Mucosa of rectum (tissue), 2 donors: ENCODE measurements at regions not wholly inside any gene's neighbourhood (a gene's known extent, or its start where the extent isn't known, plus 50 kb on each side); places are given as distances from the start of the nearest gene placed in this dataset.

Experiments used
- H3K27ac ChIP-seq, 2 donors: one replicate each; pipeline ENCODE4 v1.7.0; 2013; ENCODE audit warnings: inconsistent platforms in 2 of 2, low read depth in 2 of 2, low read length in 2 of 2
- H3K27me3 ChIP-seq, 2 donors: one replicate each; pipeline ENCODE4 v1.7.0; 2013; ENCODE audit warnings: low read length in 2 of 2; ENCODE audit not compliant: control insufficient read depth in 2 of 2, insufficient read depth in 2 of 2
- H3K36me3 ChIP-seq, 2 donors: one replicate each; pipeline ENCODE4 v1.7.0; 2013; ENCODE audit warnings: low read length in 2 of 2; ENCODE audit not compliant: control insufficient read depth in 2 of 2, insufficient read depth in 2 of 2
- H3K4me1 ChIP-seq, 2 donors: one replicate each; pipeline ENCODE4 v1.7.0; 2013; ENCODE audit warnings: low read length in 2 of 2, mild to moderate bottlenecking in 1 of 2; ENCODE audit not compliant: control insufficient read depth in 2 of 2, insufficient read depth in 2 of 2
- H3K4me3 ChIP-seq, 2 donors: one replicate each; pipeline ENCODE4 v1.7.0; 2013; ENCODE audit warnings: low read length in 2 of 2
- H3K9ac ChIP-seq, 2 donors: one replicate each; pipeline ENCODE4 v1.7.0; 2013; ENCODE audit warnings: low read length in 2 of 2, low read depth in 1 of 2, mild to moderate bottlenecking in 1 of 2
- H3K9me3 ChIP-seq, 2 donors: one replicate each; pipeline ENCODE4 v1.7.0; 2013; ENCODE audit warnings: low read length in 2 of 2; ENCODE audit not compliant: control insufficient read depth in 2 of 2
- donor health status: healthy.
- donor health status: Normal muscosa, but diverticular disease.

DNA sequence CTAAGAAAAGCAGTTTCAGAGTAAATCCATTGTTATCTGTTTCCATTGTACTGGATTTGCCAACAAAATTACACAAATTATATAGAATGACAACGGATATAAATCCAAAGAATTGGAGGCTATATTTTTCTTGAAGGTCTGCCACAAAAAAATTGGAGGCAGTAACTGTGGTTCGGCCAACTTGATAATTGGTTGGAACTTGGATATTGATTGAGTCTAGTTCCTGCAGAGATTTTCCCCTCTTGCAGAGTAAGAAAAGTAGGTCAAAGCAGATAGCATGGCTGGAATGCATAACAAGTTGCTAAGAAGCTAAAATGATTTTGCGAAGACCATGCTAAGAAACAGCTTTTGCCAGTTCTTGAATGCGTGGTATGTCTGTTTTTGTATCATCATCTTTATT, 269.6 kb upstream of the CFAP20DC start:
- Histone ChIP-seq H3K9ac (no peak overlapping the region), H3K36me3 (no peaks in the 10 kb centered on the region), H3K27ac (no peak overlapping the region), H3K27me3 (no peaks in the 10 kb centered on the region), H3K4me3 (no peak overlapping the region), H3K9me3 (no peaks in the 10 kb centered on the region), H3K4me1 (no peaks in the 10 kb centered on the region)

DNA sequence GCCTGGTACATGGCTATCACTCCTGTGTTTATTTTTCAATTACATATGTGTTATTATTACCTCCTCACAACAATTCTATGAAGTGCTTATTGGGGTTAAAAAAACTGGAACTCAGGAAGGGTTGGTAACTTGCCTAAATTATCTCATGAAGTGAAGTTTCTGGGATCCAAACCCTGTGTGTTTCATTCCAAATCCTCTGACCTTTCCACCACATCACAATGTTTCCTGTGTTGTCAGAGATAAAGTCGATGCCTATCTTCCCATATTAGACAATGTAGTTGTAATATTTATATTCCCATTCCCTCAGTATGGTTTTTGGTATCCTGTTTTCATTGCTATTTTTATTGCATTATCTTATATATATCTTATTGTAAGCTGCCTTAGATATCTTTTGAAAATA, 269.1 kb upstream of the CFAP20DC start:
- Histone ChIP-seq H3K27ac (no peak overlapping the region), H3K4me3 (no peak overlapping the region), H3K9ac (no peak overlapping the region), H3K4me1 (no peaks in the 10 kb centered on the region), H3K27me3 (no peaks in the 10 kb centered on the region), H3K36me3 (no peaks in the 10 kb centered on the region), H3K9me3 (no peaks in the 10 kb centered on the region)

DNA sequence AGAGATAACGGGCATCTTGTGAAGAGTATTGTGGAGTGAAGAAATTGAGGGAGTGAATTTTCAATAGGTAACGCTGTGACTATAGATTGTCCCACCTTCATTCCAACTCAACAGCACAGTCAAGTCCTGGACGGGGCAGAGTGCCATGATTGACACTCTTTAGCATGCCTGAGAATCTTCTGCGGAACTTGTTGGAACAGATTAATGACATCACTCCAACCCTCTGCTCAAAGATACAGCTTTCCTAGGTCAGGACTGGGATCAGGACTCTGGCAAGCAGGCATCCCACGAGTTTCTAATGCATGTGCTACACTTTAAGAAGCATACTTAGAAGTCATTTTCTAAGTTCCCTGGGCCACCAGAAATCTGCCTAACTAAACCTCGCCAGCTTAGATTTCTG, 267.6 kb upstream of the CFAP20DC start:
- H3K9me3 ChIP-seq: no peaks in the 10 kb centered on the region
- no peak overlapping the region for H3K27ac ChIP-seq
- no peak overlapping the region for H3K9ac ChIP-seq
- no peaks in the 10 kb centered on the region for H3K36me3 ChIP-seq
- no peaks in the 10 kb centered on the region for H3K27me3 ChIP-seq
- no peaks in the 10 kb centered on the region for H3K4me1 ChIP-seq
- H3K4me3 ChIP-seq: no peak overlapping the region

DNA sequence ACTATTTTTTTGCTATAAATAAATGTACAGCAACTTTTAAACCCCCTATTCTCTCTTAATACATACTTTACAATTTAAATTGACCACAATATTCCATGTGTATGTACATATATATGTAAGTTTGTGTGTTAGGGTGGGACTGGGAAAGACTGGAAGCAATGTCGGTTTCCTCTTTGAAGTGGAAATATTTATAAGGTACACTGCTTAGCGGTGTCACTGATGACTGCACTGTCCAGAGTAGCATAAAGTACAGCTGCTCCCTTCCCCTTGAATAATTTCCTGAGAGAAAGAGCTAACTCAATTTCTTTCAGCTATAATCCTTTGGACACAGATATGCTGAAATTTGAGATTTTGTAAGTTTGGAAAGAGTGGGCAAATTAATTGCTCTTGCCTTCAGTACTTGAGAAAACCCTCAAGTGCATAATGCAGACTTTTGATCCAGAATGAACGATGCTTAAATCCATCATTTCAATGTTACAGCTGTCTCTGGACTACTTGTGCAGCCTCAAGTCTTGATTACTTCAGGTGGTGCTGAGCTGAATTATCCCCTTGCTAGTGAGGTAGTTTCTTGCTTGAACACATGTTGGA, 267.0 kb upstream of the CFAP20DC start:
- H3K9ac ChIP-seq: no peak overlapping the region
- H3K4me1 ChIP-seq: no peaks in the 10 kb centered on the region
- no peaks in the 10 kb centered on the region for H3K27me3 ChIP-seq
- H3K27ac ChIP-seq: no peak overlapping the region
- no peak overlapping the region for H3K4me3 ChIP-seq
- no peaks in the 10 kb centered on the region for H3K9me3 ChIP-seq
- no peaks in the 10 kb centered on the region for H3K36me3 ChIP-seq

DNA sequence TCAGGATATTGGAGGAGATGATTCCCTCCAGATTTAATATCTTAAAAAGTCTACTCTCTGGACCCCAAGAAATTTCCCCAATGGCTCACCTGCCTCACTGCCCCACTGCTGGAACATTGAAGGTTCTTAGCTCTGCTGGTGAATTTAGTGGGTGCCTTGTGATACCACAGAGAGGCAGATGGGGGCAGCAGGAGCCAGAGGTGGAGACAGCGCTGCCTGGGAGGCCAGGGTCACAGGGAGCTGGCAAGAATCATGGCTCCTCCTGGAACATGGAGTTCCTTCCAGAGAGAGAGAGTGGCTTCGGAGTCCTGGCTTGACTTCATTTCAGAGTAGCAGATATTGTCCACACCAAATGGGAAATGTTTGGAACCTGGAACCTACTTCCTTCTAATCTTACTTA, 263.5 kb upstream of the CFAP20DC start:
- no peak overlapping the region for H3K4me3 ChIP-seq
- no peaks in the 10 kb centered on the region for H3K4me1 ChIP-seq
- no peaks in the 10 kb centered on the region for H3K9me3 ChIP-seq
- H3K36me3 ChIP-seq: no peaks in the 10 kb centered on the region
- H3K27me3 ChIP-seq: no peaks in the 10 kb centered on the region
- H3K27ac ChIP-seq: no peak overlapping the region
- no peak overlapping the region for H3K9ac ChIP-seq

- Histone ChIP-seq H3K36me3 (no peaks in the 10 kb centered on the region), H3K27me3 (no peaks in the 10 kb centered on the region), H3K4me3 (no peak overlapping the region), H3K4me1 (no peaks in the 10 kb centered on the region), H3K9ac (no peak overlapping the region), H3K9me3 (no peaks in the 10 kb centered on the region), H3K27ac (no peak overlapping the region)
These were observed 261.4 kb upstream of the CFAP20DC start for GRCh38 chr3:59311231-59311630.

- Histone ChIP-seq H3K9me3 (no peaks in the 10 kb centered on the region), H3K4me3 (no peak overlapping the region), H3K36me3 (no peaks in the 10 kb centered on the region), H3K9ac (no peak overlapping the region), H3K4me1 (no peaks in the 10 kb centered on the region), H3K27me3 (no peaks in the 10 kb centered on the region), H3K27ac (no peak overlapping the region)
These were observed 260.9 kb upstream of the CFAP20DC start for GRCh38 chr3:59310736-59311135.

- H3K36me3 ChIP-seq: no peaks in the 10 kb centered on the region
- H3K9ac ChIP-seq: no peak overlapping the region
- H3K4me3 ChIP-seq: no peak overlapping the region
- no peaks in the 10 kb centered on the region for H3K9me3 ChIP-seq
- H3K4me1 ChIP-seq: no peaks in the 10 kb centered on the region
- H3K27me3 ChIP-seq: no peaks in the 10 kb centered on the region
- H3K27ac ChIP-seq: no peak overlapping the region
These were observed 258.9 kb upstream of the CFAP20DC start for GRCh38 chr3:59308684-59309083.

GRCh38 chr3:59308001-59308400, 258.2 kb upstream of the CFAP20DC start:
- H3K4me1 ChIP-seq: no peaks in the 10 kb centered on the region
- no peaks in the 10 kb centered on the region for H3K27me3 ChIP-seq
- no peak overlapping the region for H3K27ac ChIP-seq
- H3K9me3 ChIP-seq: no peaks in the 10 kb centered on the region
- H3K4me3 ChIP-seq: no peak overlapping the region
- no peaks in the 10 kb centered on the region for H3K36me3 ChIP-seq
- no peak overlapping the region for H3K9ac ChIP-seq

DNA sequence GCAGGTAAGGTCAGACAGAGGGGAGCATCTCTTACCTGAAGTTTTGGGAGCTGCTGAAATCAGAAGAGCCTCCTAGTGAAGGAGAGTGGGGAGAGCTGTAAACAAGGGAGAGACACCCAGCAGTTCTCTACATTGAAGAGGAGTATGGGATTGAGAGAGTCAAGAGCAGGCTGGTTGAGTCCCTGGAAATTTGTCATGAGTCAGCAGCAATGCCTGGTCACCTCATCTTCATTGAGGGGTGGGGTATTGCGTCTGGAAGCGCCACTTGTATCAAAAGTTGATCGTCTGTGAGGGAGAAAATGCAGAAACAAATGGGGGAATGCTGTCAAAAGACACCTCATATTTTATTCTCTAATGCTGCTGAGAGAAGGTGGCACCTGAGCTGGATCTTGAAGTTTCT, 256.6 kb upstream of the CFAP20DC start:
- H3K9ac ChIP-seq: no peak overlapping the region
- no peaks in the 10 kb centered on the region for H3K4me1 ChIP-seq
- H3K4me3 ChIP-seq: no peak overlapping the region
- no peaks in the 10 kb centered on the region for H3K36me3 ChIP-seq
- no peaks in the 10 kb centered on the region for H3K27me3 ChIP-seq
- H3K9me3 ChIP-seq: no peaks in the 10 kb centered on the region
- no peak overlapping the region for H3K27ac ChIP-seq

DNA sequence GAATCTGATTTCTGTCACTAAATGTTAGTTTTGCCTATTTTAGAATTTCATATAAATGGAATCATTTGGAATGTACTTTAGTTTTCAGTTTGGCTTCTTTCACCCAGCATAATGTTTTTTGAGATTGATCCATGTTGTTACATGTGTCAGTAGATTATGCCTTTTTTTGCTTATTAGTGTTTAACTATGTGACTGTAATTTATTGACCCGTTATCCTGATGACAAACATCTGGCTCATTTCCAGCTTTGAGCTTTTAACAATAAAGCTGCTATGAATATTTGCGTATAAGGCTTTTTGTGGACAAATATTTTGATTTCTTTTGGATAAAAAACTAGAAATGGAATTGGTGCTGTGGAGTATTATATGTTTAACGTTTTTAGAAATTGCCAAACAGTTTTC, 254.5 kb upstream of the CFAP20DC start:
- H3K9me3 ChIP-seq: no peaks in the 10 kb centered on the region
- no peak overlapping the region for H3K9ac ChIP-seq
- H3K27me3 ChIP-seq: peaks cover 0 to 3% of the 10 kb centered on the region in 2 donors
- H3K27ac ChIP-seq: no peak overlapping the region
- H3K36me3 ChIP-seq: no peaks in the 10 kb centered on the region
- H3K4me3 ChIP-seq: no peak overlapping the region
- H3K4me1 ChIP-seq: no peaks in the 10 kb centered on the region
